Rectal smooth muscle tissue (tissue), 1 donor: ENCODE measurements at regions not wholly inside any gene's neighbourhood (a gene's known extent, or its start where the extent isn't known, plus 50 kb on each side); places are given as distances from the start of the nearest gene placed in this dataset.

Experiments
- H3K27ac ChIP-seq: one replicate; pipeline ENCODE4 v1.7.0; 2013; ENCODE audit warnings: low read depth, low read length, inconsistent platforms
- H3K27me3 ChIP-seq: one replicate; pipeline ENCODE4 v1.7.0; 2013; ENCODE audit warnings: low read length; ENCODE audit not compliant: control insufficient read depth, insufficient read depth
- H3K36me3 ChIP-seq: one replicate; pipeline ENCODE4 v1.7.0; 2013; ENCODE audit warnings: low read length; ENCODE audit not compliant: control insufficient read depth, insufficient read depth
- H3K4me1 ChIP-seq: one replicate; pipeline ENCODE4 v1.7.0; 2013; ENCODE audit warnings: low read length; ENCODE audit not compliant: control insufficient read depth, insufficient read depth
- H3K4me3 ChIP-seq: one replicate; pipeline ENCODE4 v1.7.0; 2013; ENCODE audit warnings: low read length
- H3K9ac ChIP-seq: one replicate; pipeline ENCODE4 v1.7.0; 2013; ENCODE audit warnings: low read length

- no peak overlapping the region for H3K27ac ChIP-seq
- H3K4me1 ChIP-seq, result no peaks in the 10 kb centered on the region
- no peaks in the 10 kb centered on the region for H3K36me3 ChIP-seq
- no peak overlapping the region for H3K4me3 ChIP-seq
- H3K9ac ChIP-seq, result no peak overlapping the region
- H3K27me3 ChIP-seq, result no peaks in the 10 kb centered on the region
These were observed 218.9 kb upstream of the SORCS1 start for GRCh38 chr10:107383357-107383756.

- H3K27ac ChIP-seq, result no peak overlapping the region
- no peak overlapping the region for H3K9ac ChIP-seq
- H3K27me3 ChIP-seq, result no peaks in the 10 kb centered on the region
- H3K4me1 ChIP-seq, result no peaks in the 10 kb centered on the region
- no peak overlapping the region for H3K4me3 ChIP-seq
- no peaks in the 10 kb centered on the region for H3K36me3 ChIP-seq
These were observed 215.1 kb upstream of the SORCS1 start for GRCh38 chr10:107379601-107380000.

GRCh38 chr10:107371801-107372200 is 207.3 kb upstream of the SORCS1 start:
- Histone ChIP-seq H3K27ac (no peak overlapping the region), H3K27me3 (no peaks in the 10 kb centered on the region), H3K36me3 (no peaks in the 10 kb centered on the region), H3K4me3 (no peak overlapping the region), H3K9ac (no peak overlapping the region), H3K4me1 (no peaks in the 10 kb centered on the region)

GRCh38 chr10:107364872-107365271 is 200.4 kb upstream of the SORCS1 start:
- Histone ChIP-seq H3K4me3 (no peak overlapping the region), H3K9ac (no peak overlapping the region), H3K27ac (no peak overlapping the region), H3K36me3 (no peaks in the 10 kb centered on the region), H3K27me3 (no peaks in the 10 kb centered on the region), H3K4me1 (no peaks in the 10 kb centered on the region)

GRCh38 chr10:107362306-107362705 is 197.8 kb upstream of the SORCS1 start:
- H3K9ac ChIP-seq, result no peak overlapping the region
- no peak overlapping the region for H3K4me3 ChIP-seq
- no peaks in the 10 kb centered on the region for H3K27me3 ChIP-seq
- H3K36me3 ChIP-seq, result no peaks in the 10 kb centered on the region
- H3K4me1 ChIP-seq, result no peaks in the 10 kb centered on the region
- no peak overlapping the region for H3K27ac ChIP-seq

GRCh38 chr10:107357033-107357432 is 192.5 kb upstream of the SORCS1 start:
- no peak overlapping the region for H3K4me3 ChIP-seq
- H3K27me3 ChIP-seq, result no peaks in the 10 kb centered on the region
- H3K27ac ChIP-seq, result no peak overlapping the region
- H3K36me3 ChIP-seq, result no peaks in the 10 kb centered on the region
- H3K9ac ChIP-seq, result no peak overlapping the region
- no peaks in the 10 kb centered on the region for H3K4me1 ChIP-seq

GRCh38 chr10:107356396-107356795 is 191.9 kb upstream of the SORCS1 start:
- H3K4me1 ChIP-seq, result no peaks in the 10 kb centered on the region
- no peaks in the 10 kb centered on the region for H3K27me3 ChIP-seq
- H3K4me3 ChIP-seq, result no peak overlapping the region
- H3K9ac ChIP-seq, result no peak overlapping the region
- H3K27ac ChIP-seq, result no peak overlapping the region
- no peaks in the 10 kb centered on the region for H3K36me3 ChIP-seq

- no peak overlapping the region for H3K9ac ChIP-seq
- H3K4me1 ChIP-seq, result no peaks in the 10 kb centered on the region
- H3K27me3 ChIP-seq, result no peaks in the 10 kb centered on the region
- H3K27ac ChIP-seq, result no peak overlapping the region
- no peak overlapping the region for H3K4me3 ChIP-seq
- H3K36me3 ChIP-seq, result no peaks in the 10 kb centered on the region
These were observed 178.2 kb upstream of the SORCS1 start for GRCh38 chr10:107342711-107343110.

- H3K27me3 ChIP-seq, result no peaks in the 10 kb centered on the region
- no peak overlapping the region for H3K27ac ChIP-seq
- H3K36me3 ChIP-seq, result no peaks in the 10 kb centered on the region
- no peaks in the 10 kb centered on the region for H3K4me1 ChIP-seq
- no peak overlapping the region for H3K9ac ChIP-seq
- no peak overlapping the region for H3K4me3 ChIP-seq
These were observed 176.8 kb upstream of the SORCS1 start for GRCh38 chr10:107341281-107341680.

- Histone ChIP-seq H3K4me1 (no peaks in the 10 kb centered on the region), H3K27me3 (no peaks in the 10 kb centered on the region), H3K9ac (no peak overlapping the region), H3K4me3 (no peak overlapping the region), H3K36me3 (no peaks in the 10 kb centered on the region), H3K27ac (no peak overlapping the region)
These were observed 175.8 kb upstream of the SORCS1 start for GRCh38 chr10:107340326-107340725.

- Histone ChIP-seq H3K27me3 (no peaks in the 10 kb centered on the region), H3K4me3 (no peak overlapping the region), H3K4me1 (no peaks in the 10 kb centered on the region), H3K36me3 (no peaks in the 10 kb centered on the region), H3K9ac (no peak overlapping the region), H3K27ac (no peak overlapping the region)
These were observed 171.6 kb upstream of the SORCS1 start for GRCh38 chr10:107336061-107336460.

- H3K36me3 ChIP-seq, result no peaks in the 10 kb centered on the region
- no peak overlapping the region for H3K27ac ChIP-seq
- H3K27me3 ChIP-seq, result no peaks in the 10 kb centered on the region
- no peak overlapping the region for H3K9ac ChIP-seq
- no peak overlapping the region for H3K4me3 ChIP-seq
- no peaks in the 10 kb centered on the region for H3K4me1 ChIP-seq
These were observed 153.1 kb upstream of the SORCS1 start for GRCh38 chr10:107317592-107317991.

GRCh38 chr10:107303203-107303602 is 138.7 kb upstream of the SORCS1 start:
- Histone ChIP-seq H3K36me3 (no peaks in the 10 kb centered on the region), H3K27ac (no peak overlapping the region), H3K4me1 (no peaks in the 10 kb centered on the region), H3K4me3 (no peak overlapping the region), H3K9ac (no peak overlapping the region), H3K27me3 (no peaks in the 10 kb centered on the region)
